ENCODE measurements at regions not wholly inside any gene's neighbourhood (a gene's known extent, or its start where the extent isn't known, plus 50 kb on each side); places are given as distances from the start of the nearest gene placed in this dataset.
"Not testable (repeated sequence)": the region's sequence is repeated elsewhere in the genome, so short reads cannot be mapped to it uniquely, and the experiment has no call there.

DNA sequence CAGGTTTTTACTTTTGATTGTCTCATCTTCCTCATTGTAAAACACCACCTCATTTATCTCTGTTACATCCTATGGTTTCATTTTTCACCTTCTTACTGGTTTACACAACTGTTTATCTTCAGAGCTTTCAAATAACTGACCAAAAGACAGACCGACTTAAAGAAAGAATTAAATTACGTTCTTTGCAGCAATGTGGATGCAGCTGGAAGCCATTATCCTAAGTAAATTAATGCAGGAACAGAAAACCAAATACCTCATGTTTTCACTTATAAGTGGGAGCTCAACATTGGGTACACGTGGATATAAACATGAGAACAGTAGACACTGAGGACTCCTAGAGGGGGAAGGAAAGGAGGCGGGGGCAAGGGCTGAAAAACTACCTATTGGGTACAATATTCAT, 729.0 kb upstream of the USP15 start:
- DNase-seq: no peak

DNA sequence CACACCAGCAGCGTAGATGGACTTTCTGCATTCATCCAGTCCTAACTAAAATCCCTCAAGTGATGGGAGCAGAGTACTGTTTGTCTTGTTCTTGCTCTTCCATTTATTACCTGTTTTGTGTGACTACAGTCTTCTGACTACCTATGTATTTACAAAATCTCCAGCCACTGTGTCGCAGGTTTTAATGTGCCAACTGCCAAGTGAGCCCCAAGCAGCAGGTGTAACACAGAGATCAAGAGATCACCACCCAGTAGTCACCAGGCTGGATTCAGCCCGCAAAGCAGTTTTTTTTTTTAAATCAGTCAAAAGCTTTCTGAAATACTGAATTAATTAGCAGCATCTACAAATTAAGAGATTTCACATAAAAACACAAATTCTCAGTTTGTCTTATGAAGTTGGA, 724.1 kb upstream of the USP15 start:
- DNase-seq: no peak

DNA sequence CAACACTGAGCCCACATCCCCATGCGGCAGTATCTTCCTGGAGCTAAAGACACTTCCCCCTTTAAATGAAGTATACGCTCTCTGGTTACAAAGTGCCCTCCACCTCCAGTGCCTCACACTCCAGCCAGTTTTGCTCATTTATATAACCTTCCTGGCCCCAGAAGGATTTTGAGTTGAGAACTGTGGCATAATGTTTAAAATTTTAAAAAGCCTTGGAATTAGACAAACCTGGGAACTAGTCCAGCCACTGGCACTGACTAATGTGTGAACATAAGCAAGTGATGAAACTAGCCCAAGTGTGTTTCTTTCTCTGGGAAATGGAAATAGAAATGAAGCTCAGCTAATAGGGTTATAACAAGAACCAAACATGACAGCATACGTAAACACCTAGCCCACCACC, 723.7 kb upstream of the USP15 start:
- no peak for DNase-seq

DNA sequence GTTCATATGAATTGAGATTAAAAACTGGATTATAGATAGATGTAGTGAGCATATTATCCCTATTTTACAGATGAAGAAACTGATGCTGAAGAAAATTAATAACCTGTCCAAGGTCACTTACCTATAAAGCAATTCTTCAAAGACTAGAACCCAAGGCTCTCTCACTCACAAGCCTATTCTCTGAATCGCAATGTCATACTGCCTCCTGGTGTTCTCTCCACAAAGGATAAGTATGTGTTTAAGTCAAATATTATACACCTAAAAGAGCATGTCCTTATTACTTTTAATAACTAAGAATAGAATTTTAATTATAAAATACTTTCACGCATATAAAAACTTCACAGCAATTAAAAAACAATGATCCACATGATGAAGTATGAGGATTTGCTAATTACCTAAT, 721.3 kb upstream of the USP15 start:
- DNase-seq: no peak

DNA sequence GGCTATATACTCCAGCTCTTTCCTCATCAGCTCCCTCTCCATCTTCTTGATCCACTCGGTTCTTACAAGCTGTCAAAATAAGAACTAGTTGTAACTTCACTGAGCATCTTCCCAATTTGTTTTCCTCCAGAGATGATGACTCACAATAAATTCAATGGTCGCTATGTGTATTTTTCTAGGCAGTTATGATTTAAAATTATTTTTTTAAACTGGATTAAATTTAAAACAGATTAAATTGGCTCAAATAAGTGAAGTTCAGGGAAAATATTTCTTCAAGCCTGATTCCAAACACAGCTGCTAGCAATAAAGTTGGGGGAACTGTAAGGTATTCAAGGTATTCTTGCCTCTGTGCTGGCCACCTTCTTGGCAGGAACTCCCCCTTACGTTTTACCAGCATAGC, 717.7 kb upstream of the USP15 start:
- DNase-seq: no peak

DNA sequence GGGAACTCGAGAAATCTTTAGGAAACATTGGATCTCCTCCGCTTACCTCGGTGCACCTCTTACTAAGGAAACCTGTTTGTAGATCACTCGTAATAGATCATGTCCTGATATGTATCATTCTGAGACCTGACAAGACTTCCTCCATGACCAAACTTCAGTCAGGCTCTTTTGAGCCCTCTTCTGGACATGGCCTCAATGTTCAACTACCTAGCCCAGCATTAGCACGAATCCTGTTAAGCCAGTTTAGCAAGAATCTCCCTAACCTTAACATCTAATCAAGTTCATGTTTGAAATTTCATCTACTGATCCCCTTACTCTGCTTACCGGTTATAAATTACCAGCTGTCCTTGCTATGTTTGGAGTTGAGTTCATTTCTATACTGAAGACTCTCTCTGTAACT, 713.9 kb upstream of the USP15 start:
- DNase-seq: no peak

DNA sequence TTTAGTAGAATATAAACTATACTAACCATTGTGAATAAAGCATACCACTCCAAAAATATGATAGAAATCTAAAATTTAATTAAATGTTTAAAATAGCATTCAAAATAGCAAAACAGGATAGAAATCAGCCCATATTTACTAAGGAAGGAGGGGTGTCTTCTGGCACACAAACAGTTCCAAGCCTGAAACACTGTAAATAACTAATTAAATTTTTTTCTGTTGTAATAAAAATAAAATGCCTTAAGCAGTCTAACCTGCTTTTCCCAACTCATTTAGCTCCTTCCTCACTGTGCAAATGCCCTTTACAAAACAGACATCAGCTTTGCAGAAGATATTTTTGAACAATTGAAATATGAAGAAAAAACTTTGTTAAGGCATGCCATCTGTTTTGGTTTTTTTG, 707.1 kb upstream of the USP15 start:
- no peak for DNase-seq

DNA sequence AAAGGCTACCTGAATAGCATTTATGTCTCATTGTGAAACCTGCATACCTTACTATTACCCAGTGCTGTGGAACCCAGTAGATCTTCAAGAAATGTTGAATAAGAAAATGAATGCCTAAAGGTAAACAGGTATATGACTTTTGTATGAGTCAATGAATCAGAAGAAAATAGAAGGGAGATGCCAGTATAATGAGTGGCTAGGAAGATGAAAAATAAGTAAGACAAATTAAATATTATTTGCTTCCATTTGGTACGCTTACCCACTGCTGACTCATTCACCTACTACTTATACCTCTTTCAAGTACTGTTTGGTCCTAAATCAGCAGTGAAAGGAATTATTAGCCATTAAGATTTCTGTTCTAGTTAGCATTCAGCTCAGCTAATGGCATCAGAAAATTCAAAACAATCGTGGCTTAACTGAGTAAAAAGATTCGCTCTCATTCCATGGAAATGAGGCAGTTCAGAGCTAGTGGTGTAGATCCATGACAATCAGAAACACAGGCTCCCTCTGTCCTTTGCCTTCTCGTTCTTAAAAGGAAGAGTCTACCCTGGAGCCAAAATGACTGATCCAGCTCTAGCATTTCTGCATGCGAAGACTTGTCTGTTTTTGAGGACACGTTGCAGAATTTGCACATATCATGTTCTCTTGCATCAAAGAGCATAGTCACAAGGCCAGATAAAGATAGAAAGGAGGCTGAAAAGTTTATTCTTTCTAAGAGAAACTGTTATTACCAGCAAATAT, 705.8 kb upstream of the USP15 start:
- no peak for DNase-seq

DNA sequence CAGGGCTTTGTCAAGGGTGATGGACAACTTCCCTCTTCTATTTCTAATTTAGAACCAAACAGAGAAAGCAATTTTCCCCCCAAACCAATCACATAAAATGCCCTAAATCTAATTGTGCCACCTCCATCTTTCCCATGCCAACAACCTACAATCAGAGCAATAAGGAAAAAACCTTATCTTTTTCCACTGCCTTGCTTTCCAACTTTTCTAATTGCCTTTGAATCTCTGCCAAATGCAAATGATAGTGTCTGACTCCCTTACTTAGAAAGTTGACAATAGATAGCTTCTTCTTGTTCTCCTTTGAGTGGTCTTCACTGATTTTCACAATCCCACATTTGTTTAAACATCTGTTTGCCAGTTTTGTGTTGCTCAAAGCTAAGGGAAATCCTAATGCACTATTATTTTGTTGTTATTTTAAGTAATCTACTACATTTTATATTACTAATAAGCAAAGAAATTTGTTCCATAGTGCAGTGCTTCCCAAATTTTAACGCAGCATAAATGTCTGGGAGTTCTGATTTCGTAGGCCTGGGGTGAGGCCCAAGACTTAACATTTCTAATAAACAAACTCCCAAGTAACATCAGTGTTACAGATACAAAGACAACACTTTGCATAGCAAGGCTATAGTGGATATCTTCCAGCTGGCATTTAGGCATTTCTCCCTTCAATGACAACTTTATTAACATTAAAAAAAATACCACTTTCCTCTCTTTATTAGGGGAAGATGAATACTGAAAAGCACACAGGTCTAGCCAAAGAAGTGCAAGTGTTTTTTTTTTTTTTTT, 696.3 kb upstream of the USP15 start:
- no peak for DNase-seq

DNA sequence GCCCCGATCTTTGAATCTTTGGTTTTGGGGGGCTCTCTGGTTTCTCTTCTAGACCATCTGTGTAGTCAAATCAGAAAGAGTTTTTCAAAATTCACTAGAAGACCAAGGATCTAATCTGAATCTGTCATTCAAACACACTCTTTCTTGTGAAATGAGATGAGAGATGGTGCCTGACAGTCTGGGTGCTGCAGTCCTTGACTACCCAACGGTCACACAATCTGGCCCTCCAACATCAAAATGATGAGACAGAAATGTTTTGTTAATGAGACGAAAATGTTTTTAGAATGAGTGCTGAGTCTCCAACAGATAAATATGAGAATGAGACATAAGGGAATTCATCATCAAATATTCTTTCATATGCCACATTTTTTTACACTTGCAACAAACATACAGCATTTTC, 695.7 kb upstream of the USP15 start:
- DNase-seq: no peak

DNA sequence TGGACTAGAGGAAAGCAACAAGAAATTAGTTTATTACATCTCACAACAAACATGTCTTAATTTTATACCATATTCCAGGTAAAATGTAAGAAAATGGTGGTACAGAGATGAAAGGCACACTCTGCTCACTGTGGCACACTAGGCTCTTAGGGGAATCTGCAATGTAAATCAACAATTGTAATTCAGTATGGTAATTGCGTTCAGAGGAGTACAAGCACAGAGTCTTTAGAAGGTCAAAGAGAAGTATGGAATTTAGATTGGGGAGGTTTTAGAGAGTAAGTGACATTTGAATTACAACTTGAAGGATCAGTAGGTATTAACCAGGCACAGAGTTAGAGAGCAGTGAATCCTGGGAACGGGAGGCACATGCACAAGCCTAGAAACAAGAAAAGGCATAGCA, 694.0 kb upstream of the USP15 start:
- DNase-seq: no peak

DNA sequence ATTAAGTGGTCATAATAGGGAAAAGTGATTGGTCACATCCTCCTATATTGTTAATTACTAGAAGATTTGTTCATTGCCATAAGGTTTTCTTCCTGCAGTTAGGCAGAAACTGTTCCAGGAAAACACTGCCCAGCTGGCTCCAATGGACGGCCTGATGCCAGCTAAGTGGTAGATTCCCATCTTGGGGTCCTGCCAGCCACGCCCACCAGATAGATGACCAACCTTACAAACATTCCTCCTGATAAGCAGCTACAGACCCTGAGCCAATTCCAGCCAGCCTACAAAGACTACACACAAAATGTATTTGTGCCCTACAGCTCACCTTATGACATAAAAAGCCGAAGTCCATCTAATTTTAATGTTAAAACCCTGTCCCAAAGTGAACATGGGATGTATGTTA, 685.9 kb upstream of the USP15 start:
- no peak for DNase-seq

DNA sequence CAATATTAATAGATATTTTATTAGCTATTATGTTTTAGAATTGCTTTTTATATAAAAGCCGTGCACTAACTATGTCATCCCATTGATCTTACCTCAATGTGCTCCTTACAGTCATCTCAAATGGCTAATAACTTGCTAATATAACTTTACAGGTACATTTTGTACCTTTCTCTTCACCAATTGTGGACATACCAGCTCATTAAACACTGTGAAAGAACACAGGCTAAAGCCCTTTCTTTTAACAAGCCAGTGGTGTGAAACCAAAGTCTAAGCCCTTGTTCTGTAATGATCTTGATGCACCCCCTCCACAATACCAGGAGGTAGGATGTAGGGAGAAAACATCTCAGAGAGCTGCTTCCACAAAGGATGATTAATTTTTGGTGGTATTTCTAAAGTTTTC, 675.3 kb upstream of the USP15 start:
- no peak for DNase-seq

DNA sequence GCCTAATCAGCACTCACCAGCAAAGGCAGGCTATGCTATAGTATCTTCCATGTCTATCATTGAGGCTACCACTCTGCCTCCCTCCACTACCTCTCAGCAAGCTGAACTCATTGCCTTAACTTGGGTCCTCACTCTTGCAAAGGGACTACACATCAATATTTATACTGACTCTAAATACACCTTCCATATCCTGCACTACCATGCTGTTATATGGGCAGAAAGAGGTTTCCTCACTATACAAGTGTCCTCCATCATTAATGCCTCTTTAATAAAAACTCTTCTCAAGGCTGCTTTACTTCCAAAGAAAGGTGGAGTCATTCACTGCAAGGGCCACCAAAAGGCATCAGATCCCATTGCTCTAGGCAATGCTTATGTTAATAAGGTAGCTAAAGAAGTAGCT, 669.3 kb upstream of the USP15 start:
- not testable (repeated sequence) for DNase-seq

DNA sequence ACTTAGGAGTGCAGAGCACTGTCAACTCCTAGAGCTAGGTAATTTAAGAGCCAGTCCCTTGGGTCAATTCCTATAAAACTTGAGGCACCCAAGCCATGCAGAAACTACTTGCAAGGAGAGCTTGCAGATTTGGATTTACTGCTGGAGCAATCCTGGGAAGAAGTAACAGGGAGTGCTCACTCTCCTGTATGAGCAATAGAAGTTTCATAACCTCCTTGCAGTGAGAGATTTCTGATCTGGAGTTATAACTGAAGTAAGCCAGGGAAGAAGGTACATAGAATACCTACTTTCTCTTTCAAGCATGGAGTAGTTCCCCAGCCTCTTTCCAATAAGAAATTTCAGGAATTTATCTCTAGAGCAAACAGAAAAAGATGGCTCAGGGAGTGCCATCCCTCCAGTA, 650.1 kb upstream of the USP15 start:
- no peak for DNase-seq

DNA sequence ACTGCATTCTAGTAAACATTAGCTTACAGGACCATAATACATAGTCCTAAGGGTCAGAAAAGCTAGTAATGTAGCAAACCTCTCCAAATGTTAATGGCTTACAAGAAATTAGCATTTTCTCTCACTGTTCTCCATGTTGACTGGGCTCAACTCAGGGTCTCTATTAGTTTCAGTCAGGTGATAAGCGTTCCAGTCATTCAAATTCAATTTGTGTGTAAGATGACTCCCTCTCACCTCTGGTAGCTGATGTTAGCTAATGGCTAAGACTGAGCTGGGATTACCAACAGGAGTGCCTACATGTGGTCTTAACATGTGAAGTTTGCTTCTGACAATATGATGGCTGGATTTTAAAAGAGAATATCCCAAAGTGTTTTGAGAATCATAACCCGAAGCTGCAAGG, 630.5 kb upstream of the USP15 start:
- no peak for DNase-seq

DNA sequence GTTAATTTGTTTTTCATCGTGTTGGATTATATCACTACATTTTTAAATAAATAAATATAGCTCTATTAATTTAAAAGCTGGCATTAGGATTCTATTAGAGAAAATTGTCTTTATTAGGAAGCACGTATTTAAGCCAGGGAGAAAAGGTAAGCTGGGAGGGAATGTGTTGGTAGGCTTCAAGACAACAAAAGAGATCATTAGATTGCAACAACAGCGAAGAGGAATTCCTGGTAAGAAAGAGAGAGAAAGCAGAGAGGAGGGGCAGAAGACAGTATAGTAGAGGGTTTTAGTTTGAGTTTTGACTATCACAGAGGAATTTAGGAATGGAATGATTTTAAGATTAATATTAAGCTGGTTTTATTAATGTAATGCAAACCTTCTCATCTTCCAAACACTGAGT, 613.6 kb upstream of the USP15 start:
- DNase-seq: no peak

DNA sequence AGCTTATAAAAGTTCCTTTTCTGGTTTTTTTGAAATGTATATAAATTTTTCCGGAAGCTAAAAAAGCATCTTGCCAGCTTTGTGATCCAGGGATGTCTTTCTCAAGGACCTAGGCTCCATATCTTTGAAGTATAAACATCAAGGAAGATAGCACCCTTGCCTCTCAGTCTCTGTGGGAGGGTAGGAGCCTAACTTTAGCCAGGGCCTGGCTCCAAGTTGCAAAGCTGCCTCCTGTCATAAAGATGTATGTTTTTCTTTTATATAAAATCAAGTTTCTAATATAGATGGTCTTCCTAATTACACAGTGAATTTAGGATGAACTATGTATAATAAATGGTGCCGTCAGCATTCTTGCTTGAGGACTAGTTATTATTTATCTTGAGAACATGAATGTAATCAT, 612.6 kb upstream of the USP15 start:
- DNase-seq: no peak

DNA sequence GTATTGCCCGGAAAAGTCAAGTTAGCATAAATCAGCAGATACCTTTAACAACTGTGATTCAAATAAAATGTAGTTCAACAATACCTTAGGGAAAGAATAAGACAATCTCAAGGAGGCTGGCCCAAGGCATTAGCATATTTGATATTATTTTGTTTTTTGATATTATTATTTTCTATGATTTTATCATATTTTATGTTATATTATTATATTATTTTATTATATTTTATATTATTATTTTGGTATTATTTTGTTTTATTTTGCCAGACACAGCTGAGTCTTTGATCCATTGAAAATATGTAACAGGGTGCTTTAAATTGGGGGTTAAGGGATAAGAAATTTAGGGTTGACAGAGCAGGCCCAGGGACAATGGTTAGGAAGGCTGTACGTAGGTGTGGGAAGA, 607.9 kb upstream of the USP15 start:
- no peak for DNase-seq

DNA sequence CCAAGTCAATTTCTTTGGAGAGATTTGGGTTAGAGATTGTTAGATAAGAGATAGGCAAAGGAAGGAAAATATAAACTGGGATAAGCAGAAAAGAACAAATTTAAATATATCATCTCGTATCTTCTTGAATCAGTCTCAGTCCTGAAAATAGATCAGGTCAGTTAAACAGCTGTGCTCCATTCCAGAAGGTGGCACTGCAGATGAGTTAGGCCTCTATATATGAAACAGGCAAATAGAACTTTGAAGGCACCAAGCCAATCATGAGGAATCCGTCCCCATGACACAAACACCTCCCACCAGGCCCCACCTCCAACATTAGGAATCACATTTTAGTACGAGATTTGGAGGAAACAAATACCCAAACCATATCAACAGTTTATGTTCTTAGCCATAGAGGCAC, 605.5 kb upstream of the USP15 start:
- no peak for DNase-seq

DNA sequence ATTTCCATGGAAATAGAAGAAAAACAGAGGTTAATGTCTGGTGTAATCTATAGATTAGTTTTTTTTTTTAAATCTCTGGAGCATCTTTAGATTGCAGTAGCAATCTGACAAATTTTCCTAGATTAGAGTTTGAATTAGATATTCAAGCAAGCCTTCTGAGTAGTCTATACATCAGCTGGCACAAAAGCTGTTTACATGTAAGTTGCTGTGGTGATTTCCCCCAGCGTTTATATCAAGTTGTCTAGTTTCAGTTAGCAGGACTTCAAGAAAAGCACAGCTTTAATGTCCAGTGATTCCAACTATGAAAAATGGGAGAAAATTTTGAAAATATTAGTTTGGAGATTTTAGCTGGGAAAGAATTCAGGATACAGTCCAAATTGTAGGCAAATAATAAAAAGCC, 605.0 kb upstream of the USP15 start:
- no peak for DNase-seq

DNA sequence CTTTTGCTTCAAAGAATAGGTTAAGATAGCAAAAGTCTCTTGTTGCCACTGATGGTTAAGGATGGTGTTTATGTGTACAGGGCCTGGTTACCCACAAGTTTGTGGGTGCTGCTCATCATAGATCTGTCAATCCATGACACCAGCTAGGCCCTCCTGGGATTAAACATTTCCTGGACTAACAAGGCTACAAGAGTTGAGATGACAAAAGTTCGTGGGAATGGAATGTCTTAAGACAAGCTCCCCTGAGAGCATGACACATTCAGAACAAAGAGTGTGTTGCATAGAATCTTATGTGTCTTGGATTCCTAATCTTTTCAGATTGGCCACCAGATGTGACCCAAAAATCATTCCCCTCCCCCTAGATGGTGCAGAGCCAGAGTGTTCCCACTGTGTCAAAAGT, 592.5 kb upstream of the USP15 start:
- DNase-seq: no peak

DNA sequence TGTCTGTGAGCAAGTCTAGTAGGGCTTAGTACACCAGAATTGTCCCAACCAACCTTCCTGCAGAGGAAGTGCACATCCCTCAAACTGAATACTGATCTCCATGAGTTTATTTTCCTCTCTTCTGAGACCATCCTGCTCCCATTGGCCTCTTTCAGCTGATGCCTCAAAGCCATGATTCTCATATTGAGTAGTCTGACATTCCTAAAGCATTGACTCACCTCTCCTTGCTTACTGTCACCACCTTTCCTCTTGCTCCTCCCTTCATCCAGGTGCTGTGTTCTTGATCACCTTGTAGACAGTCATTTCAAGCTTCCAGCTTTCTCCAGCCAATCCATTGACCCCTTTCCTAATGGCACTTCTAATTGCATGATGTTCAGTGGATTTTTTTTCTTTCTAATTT, 583.7 kb upstream of the USP15 start:
- no peak for DNase-seq

DNA sequence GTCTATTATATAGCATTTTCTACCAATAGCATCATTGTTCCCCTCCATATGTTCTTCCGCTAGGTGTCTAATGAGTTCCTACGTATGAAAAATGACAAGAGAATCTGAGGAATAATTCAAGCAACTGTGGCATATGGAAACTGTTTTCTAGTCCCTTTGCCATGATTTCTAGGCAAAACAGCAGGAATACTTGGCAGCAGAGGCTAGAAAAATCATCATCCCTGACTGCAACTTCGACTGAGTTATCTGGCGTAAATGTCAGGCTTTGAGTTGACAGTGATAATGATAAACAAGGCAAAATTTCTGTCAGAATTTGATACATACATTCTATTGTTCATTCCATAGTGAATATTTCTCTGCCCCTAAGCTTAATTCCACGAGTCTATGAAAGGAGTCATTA, 572.8 kb upstream of the USP15 start:
- DNase-seq: no peak

DNA sequence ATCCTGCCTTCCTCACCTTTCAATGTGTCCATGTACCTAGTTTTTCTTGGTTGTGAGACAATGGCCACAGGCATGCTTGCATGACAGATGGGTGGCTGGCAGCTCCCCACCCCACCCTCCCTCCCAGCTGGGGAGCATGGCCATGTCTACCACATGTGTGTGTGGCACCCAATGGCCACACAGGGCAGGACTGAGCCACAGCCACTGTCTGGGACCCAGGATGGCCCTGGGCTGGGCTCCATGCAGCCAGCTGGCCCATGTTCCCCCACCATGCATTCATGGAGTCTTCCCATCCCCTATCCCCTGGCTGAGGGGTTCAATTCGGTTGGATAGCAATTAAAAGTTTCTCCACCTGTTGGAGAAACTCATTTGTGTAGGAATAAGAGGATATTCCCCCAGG, 566.0 kb upstream of the USP15 start:
- no peak for DNase-seq
